NCI-H510A treated with DMSO at 0.1 percent for 48 hours (cell line): ENCODE measurements at regions not wholly inside any gene's neighbourhood (a gene's known extent, or its start where the extent isn't known, plus 50 kb on each side); places are given as distances from the start of the nearest gene placed in this dataset.

ENCODE experiments used
- DNase-seq: peaks from one replicate; lab custom pipeline; 2025; lab: John Stamatoyannopoulos, UW

DNA sequence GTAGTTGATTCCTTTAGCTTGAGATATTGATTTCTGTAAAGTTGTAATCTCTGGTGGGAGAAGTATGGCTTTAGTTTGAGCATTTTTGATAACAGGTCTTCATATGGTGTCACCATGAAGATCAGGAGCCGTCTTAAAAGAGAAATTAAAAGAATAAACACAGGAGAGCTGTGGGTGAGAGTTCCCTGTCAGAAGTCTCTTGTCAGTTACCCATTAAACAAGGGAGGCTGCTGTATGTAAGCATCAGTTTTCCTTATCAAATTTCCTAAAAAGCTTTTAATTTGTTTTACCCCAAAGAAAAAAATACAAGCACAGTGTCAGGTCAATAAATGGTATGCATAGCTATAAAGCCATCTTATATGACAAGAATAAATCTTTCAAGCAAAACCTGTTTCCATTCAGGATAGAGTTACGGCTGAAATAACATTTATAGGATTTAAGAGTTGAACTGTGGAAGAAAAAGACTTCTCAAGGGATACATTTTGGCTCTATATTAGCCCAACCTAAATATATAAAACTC lies 767.5 kb downstream of the JRKL start:
- no peak for DNase-seq

GRCh38 chr11:97158243-97158642 lies 768.4 kb downstream of the JRKL start:
- DNase-seq: no peak

DNA sequence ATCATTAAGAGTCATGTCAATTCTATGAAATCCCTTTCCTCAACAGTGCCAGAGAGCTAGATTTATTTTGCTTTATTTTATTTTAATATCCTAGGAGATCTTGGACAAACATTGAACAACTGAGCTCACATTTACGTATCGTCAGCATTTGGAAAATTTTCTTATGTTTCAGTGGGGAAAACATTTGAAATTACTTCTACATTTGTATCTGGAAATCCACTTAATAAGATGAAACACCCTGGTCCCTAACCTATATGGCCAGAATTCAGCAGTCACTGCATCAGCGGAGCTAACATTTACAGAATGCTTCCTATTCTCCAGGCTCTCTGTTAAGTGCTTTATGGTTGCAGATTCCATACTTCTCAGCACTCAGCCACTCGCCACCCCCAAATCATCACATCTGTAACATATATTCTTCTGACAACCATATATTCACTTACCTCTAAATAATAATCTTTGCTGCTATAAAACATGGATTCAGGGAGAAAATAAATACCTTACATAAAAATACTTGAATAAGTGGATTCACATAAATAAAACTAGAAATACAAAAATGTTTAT lies 773.9 kb downstream of the JRKL start:
- no peak for DNase-seq

DNA sequence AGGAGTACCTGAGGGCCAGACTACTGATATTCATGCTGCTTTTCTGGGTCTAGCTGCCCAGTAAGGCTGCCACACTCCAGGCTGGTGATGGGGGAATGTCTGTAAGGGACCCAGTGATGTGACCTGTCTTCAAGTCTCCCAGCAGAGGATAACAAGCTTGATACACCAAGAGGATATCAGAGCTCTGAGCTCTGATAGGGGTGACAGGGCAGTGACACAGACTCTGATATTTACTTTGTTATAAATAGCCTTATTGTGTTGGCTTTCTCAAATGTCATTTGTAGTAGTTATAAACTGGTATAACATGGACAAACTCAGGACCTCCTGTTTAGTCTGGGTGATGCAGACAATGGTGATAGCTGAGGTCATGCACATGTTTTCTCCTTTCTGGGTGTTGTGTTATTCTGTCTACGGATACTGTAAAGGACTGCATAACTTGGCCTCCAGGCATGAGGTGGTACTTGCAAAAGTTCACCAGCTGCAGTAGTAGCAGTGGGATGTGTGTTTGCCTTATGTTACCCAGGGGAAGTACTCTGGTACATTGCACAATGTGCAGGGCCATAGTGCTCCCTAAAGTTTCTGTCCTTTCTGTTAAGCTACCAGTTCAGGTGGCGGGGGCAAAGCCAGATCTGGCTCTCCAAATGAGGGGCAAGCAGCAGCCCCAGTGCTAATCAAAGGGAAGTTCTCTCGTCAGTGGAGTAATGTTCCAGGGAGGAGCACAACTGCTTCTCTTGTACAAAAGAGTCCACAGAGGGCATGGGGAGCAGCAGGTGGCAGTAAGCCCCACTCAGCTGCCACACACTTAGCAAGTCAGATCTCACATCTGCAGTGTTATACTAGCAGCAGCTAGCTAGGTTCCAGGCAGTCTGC lies 812.2 kb downstream of the JRKL start:
- no peak for DNase-seq

DNA sequence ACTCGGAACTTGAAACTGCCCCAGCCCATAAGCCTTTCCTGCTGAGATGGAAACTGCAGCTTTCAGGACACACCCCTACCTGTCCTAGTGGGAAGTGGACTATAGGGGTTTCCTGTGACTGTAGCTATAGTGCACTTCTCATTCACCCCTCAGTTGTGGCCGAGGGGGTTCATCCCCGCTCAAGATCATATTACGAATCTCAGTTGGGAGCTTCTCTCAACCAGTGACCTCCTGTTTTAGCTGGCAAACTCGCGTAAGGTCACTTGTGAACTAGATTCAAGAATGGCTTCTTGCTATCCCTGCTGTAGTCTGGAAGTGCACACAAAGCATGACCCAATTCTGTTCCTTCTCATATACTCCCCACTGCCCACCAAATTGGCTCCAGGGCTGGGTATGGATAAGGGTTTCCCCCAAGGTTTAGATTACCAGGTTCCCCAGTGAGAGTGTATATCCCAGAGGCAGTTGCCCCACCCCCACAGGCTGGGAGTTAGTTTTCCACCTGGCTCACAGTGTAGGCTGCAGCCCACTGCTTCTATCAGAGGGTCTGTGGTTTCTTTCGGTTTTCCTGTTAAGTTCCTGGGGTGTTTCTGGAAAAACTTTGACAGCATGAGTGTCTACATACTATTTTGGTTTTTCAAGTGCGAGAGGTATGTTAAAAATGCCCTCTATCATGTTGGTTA lies 812.9 kb downstream of the JRKL start:
- DNase-seq: no peak

- no peak for DNase-seq
These were observed 828.2 kb downstream of the JRKL start for GRCh38 chr11:97218011-97218410.

- no peak for DNase-seq
These were observed 833.8 kb downstream of the JRKL start for GRCh38 chr11:97223647-97224046.

- DNase-seq: no peak
These were observed 834.6 kb downstream of the JRKL start for GRCh38 chr11:97224396-97224795.

- no peak for DNase-seq
These were observed 836.0 kb downstream of the JRKL start for GRCh38 chr11:97225794-97226193.

DNA sequence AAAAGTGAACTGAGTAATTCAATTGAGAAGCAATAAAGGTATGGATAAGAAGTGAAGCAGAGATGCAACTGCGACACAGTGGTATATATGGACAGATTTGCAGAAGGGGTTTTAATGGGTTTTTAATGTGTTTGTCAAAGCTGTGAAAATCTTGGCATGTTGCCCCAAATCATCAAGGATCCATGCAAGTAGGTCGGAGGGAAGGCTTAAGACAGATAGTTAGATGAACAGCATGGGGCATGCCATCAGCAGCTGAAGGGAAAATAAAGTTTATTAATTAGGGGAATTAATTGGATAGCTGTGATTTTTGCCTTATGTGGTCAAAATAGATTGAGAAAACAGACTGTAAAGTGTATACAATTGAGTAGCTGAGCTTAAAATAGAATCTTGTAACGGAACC lies 840.1 kb downstream of the JRKL start:
- DNase-seq: no peak

DNA sequence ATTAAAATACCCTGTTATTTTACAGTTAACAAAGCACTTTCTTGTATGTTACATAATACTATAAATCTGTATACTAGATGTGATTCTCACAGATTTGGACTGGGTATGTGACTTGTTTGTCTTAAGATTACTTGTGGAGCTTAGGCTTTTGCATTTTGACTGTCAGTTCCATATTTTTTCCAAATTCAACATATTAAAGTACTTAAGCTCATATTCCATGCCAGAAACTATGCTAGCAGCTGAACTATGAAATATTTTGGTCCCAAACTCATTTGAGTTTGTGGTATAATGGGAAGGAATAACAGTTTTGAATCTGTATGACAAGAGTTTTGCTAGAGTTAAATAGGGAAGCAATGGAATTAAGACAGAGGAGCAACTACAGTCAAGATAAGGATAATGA lies 841.4 kb downstream of the JRKL start:
- DNase-seq: no peak

DNA sequence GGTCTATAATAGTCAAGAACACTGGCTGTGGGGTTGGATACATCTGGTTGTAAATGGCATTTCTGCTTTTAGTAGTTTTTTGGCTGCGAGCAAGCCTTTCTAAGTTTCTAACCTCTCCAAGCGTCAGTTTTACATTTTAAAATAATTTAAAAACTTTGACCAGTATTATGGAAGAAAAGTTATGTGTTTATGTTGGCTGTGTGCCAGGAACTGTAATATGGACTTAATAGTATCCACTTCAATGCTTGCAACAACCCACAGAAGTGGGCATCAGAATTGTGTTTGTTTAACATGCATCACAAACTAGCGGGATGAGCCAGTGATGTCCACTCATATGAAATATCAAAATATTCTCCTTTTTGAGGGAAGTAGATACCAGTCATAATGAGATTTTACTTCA lies 844.2 kb downstream of the JRKL start:
- no peak for DNase-seq

- DNase-seq: no peak
These were observed 847.3 kb downstream of the JRKL start for GRCh38 chr11:97237151-97237550.

- no peak for DNase-seq
These were observed 857.8 kb downstream of the JRKL start for GRCh38 chr11:97247601-97248000.

DNA sequence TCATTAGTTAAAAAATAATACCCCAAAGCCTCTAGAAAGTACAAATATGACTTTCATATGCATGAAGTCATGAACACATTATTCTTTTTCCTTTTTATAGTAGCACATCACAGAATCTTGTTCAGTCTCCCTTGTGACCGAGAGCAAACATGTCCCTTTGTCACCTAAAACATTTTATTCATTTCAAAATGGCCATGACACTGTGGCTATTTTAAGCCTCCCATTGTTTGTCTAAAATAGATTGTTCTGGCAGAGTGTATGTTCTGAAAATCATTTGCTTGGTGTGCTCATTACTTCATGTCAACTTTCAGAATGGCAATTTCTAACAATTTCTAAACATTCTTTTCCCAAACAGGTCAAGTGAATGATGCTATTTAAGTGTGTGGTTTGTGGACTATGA lies 865.0 kb downstream of the JRKL start:
- no peak for DNase-seq

DNA sequence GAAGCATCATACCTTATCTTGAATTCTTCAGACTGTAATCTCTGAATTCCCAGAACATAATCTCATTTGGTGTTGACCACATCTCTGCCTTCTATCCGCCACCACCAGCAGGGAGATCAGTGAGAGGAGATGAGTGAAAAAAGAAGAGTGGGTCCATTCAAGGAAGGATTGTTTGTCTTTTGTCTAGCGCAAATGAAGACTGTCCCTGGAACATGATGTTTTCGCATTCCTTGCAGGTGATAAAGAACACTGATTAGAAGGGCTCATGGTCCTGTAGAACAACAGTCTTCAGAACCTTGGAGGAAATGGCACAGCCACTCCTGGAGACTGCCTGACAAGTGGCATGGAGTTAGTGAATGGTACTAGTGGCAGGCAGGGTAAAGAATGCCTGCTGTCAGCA lies 869.6 kb downstream of the JRKL start:
- no peak for DNase-seq

DNA sequence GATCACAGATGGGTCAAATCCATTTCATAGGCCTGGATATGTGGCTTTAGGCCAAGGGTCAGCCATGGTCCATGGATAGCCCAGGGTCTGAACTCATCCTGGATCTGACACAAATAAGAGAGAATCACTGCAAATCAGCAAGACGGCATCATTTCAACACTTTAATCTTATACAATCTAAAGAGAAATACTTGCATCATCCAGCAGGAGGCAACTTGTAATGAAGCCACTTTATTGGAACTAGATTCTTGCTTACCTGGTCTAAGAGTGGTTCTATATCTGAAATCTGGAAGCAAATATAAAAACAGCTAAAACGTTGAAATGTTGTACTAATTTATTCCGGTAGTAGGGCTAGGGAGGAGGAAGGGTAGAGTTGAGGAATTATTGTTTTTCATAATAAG lies 870.1 kb downstream of the JRKL start:
- no peak for DNase-seq

DNA sequence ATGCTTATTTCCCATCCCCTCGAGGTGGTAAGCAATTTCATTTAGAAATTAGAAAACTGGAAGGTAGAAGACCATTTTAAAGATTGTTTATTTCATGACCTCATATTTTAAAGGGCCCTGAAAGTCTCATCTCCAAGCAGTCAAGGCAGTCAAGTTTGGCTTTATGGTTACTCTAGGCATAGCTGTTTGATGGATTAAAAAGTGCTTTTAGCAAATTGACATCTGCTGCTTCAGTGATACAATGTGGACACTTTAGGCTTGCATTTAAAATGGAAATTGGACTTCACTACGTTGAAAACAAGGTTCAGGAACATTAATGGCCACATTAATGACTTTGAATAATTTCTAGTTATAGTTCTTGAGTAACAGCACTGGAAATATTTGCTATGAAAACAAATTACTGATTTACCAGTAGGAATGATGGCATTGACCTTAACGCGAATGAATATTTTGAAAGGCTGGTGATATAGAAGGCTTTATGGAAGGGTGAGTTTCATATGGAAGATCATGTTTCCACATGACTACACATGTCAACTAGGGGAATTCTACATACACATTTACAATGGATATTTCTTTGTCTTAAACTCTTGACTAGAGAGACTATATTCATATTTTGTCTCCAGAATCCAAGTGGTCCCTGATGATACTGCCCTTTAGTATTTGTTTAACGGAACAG lies 873.5 kb downstream of the JRKL start:
- no peak for DNase-seq

DNA sequence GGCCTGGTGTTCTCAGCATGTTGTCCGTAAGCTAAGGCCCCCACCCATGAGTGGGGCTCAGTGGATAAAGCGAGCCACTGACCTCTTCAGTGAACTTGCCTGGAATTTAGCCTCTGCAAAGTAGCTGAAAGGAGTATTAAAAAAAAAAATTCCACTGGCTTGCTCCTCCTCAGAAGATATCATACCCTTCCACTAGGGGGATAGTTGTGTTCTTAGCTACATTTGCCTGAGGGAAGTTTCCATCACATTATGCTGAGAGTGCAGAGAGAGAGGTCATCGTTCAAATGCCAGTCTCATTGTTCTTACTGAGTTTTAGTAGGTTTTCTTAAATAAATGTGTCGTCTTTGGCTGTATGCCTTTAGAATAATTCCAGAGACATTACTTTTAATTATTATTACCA lies 879.7 kb downstream of the JRKL start:
- DNase-seq: no peak

- DNase-seq: no peak
These were observed 889.5 kb downstream of the JRKL start for GRCh38 chr11:97279341-97279740.

GRCh38 chr11:97280347-97280746 lies 890.5 kb downstream of the JRKL start:
- no peak for DNase-seq

- DNase-seq: no peak
These were observed 900.0 kb downstream of the JRKL start for GRCh38 chr11:97289823-97290222.
